Esophagus muscularis mucosa (tissue), 4 donors: ENCODE measurements at regions not wholly inside any gene's neighbourhood (a gene's known extent, or its start where the extent isn't known, plus 50 kb on each side); places are given as distances from the start of the nearest gene placed in this dataset.

Source experiments
- DNase-seq: peaks from one replicate; pipeline ENCODE4 v3.0.0-alpha.2; 2017; ENCODE audit errors: extremely low spot score
- H3K27ac ChIP-seq, 4 donors: fragments of 200-600 bp; sonication (generic); replicated peaks in 1 of 4; 1 replicate in 3 of 4; 2 replicates in 1 of 4; pipeline ENCODE4 v1.5.1; 2016 to 2019; ENCODE audit warnings: mild to moderate bottlenecking in 1 of 4
- H3K27me3 ChIP-seq, 4 donors: fragments of 200-600 bp; sonication (generic); one replicate each; pipeline versions ENCODE4 v1.5.1 to v1.6.0; 2016 to 2019
- H3K36me3 ChIP-seq, 4 donors: fragments of 200-600 bp; sonication (generic); one replicate each; pipeline ENCODE4 v1.5.1; 2016 to 2019
- H3K4me1 ChIP-seq, 4 donors: fragments of 200-600 bp; sonication (generic); one replicate each; pipeline ENCODE4 v1.5.1; 2016 to 2019
- H3K4me3 ChIP-seq, 4 donors: fragments of 200-600 bp; sonication (generic); 1 replicate in 2 of 4; 2 replicates in 2 of 4; pipeline ENCODE4 v1.5.1; 2016 to 2019; ENCODE audit warnings: mild to moderate bottlenecking in 4 of 4, moderate library complexity in 1 of 4
- H3K9me3 ChIP-seq, 4 donors: fragments of 200-600 bp; sonication (generic); 1 replicate in 3 of 4; 2 replicates in 1 of 4; pipeline ENCODE4 v1.5.1; 2016 to 2019
- CTCF ChIP-seq, 3 experiments: fragments of 200-600 bp in 2 of 3; fragments of 450-650 bp in 1 of 3; sonication (generic) in 2 of 3; IDR thresholded peaks; one replicate each; pipeline ENCODE4 v1.5.1; 2017 to 2019; ENCODE audit warnings: antibody characterized with exemption in 3 of 3, mild to moderate bottlenecking in 2 of 3, moderate library complexity in 1 of 3
- EP300 ChIP-seq: sonication (generic); formaldehyde crosslinking; IDR thresholded peaks from one replicate; pipeline ENCODE4 v1.6.1; 2017; ENCODE audit warnings: antibody characterized with exemption
- POLR2A ChIP-seq: fragments of 450-650 bp; IDR thresholded peaks from one replicate; pipeline ENCODE4 v1.6.1; 2017; ENCODE audit warnings: antibody characterized with exemption, moderate library complexity, mild to moderate bottlenecking, low read depth
- POLR2AphosphoS5 ChIP-seq, 2 donors: sonication (generic); formaldehyde crosslinking; IDR thresholded peaks; one replicate each; pipeline ENCODE4 v1.6.1; 2017; ENCODE audit warnings: antibody characterized with exemption in 2 of 2
- WGBS: methylation state at CpG from one replicate; pipeline ENCODE4 v1.1.5; 2018; 5-methylcytosine and 5-hydroxymethylcytosine counted together
- intact Hi-C: fragments of 100-400 bp; cut with DNase I; formaldehyde crosslinking; loops from one replicate; pipeline ENCODE4 v1.15.1; 2023

- Histone ChIP-seq H3K9me3 (no peaks in the 10 kb centered on the region), H3K27ac (no peak overlapping the region), H3K36me3 (no peaks in the 10 kb centered on the region), H3K27me3 (no peaks in the 10 kb centered on the region), H3K4me3 (no peak overlapping the region), H3K4me1 (no peaks in the 10 kb centered on the region)
- intact Hi-C loops, result no loop called here
- 79% methylated on average over 1 of the region's 1 CpG for WGBS
- TF ChIP-seq POLR2AphosphoS5 (IDR thresholded peaks at IDR 0.05) (no peak), EP300 (no peak), CTCF (IDR thresholded peaks at IDR 0.05) (no peak), POLR2A (no peak)
- no peak for DNase-seq
Observed at GRCh38 chr6:84929212-84929611, 164.8 kb upstream of the TBX18 start.

- no peaks in the 10 kb centered on the region for H3K27me3 ChIP-seq
- no peak overlapping the region for H3K27ac ChIP-seq
- intact Hi-C loops, result no loop called here
- H3K4me1 ChIP-seq, result no peaks in the 10 kb centered on the region
- H3K9me3 ChIP-seq, result no peaks in the 10 kb centered on the region
- TF ChIP-seq EP300 (no peak), CTCF (IDR thresholded peaks at IDR 0.05) (no peak), POLR2AphosphoS5 (IDR thresholded peaks at IDR 0.05) (no peak)
- H3K4me3 ChIP-seq, result no peak overlapping the region
- DNase-seq, result no peak
- H3K36me3 ChIP-seq, result no peaks in the 10 kb centered on the region
Observed at GRCh38 chr6:84927551-84927950, 163.2 kb upstream of the TBX18 start.

- no peaks in the 10 kb centered on the region for H3K27me3 ChIP-seq
- H3K4me1 ChIP-seq, result no peaks in the 10 kb centered on the region
- H3K27ac ChIP-seq, result no peak overlapping the region
- intact Hi-C loops, result no loop called here
- 65% methylated on average over 5 of the region's 5 CpGs for WGBS
- H3K9me3 ChIP-seq, result no peaks in the 10 kb centered on the region
- no peak for DNase-seq
- H3K36me3 ChIP-seq, result no peaks in the 10 kb centered on the region
- no peak overlapping the region for H3K4me3 ChIP-seq
- TF ChIP-seq EP300 (no peak), POLR2AphosphoS5 (IDR thresholded peaks at IDR 0.05) (no peak), POLR2A (no peak), CTCF (IDR thresholded peaks at IDR 0.05) (no peak)
Observed at GRCh38 chr6:84926189-84927155, 162.1 kb upstream of the TBX18 start.

- 78% methylated on average over 1 of the region's 1 CpG for WGBS
- Histone ChIP-seq H3K9me3 (no peaks in the 10 kb centered on the region), H3K27me3 (no peaks in the 10 kb centered on the region), H3K4me3 (no peak overlapping the region), H3K27ac (no peak overlapping the region), H3K36me3 (no peaks in the 10 kb centered on the region), H3K4me1 (no peaks in the 10 kb centered on the region)
- no peak for DNase-seq
- intact Hi-C loops, result no loop called here
- TF ChIP-seq POLR2AphosphoS5 (IDR thresholded peaks at IDR 0.05), result no peak
- TF ChIP-seq EP300, result no peak
- no peak for TF ChIP-seq POLR2A
- TF ChIP-seq CTCF (IDR thresholded peaks at IDR 0.05), result no peak
Observed at GRCh38 chr6:84921891-84922290, 157.5 kb upstream of the TBX18 start.
